ENCODE measurements at regions not wholly inside any gene's neighbourhood (a gene's known extent, or its start where the extent isn't known, plus 50 kb on each side); places are given as distances from the start of the nearest gene placed in this dataset.

GRCh38 chr1:214953901-214954616 is 128.5 kb upstream of the KCNK2 start:
- peaks cover 4% of the 10 kb centered on the region for H3K4me1 Mint-ChIP-seq (ENCODE audit: unreplicated experiment)
- TF ChIP-seq CTCF (conservative IDR thresholded peaks at IDR 0.05) = no peak
- no peak overlapping the region for H3K4me3 Mint-ChIP-seq
- peaks cover 4% of the 10 kb centered on the region for H3K9me3 Mint-ChIP-seq
- H3K27ac Mint-ChIP-seq = no peak overlapping the region
- peaks cover 4% of the 10 kb centered on the region for H3K36me3 Mint-ChIP-seq
- no peak for DNase-seq (ENCODE audit: extremely low spot score, unreplicated experiment)
- H3K27me3 Mint-ChIP-seq = peaks cover 14% of the 10 kb centered on the region

- Mint-ChIP-seq H3K36me3 (peaks cover 4% of the 10 kb centered on the region), H3K27ac (no peak overlapping the region), H3K4me3 (no peak overlapping the region), H3K27me3 (peaks cover 14% of the 10 kb centered on the region), H3K9me3 (peaks cover 4% of the 10 kb centered on the region), H3K4me1 (ENCODE audit: unreplicated experiment) (peaks cover 4% of the 10 kb centered on the region)
- no peak for DNase-seq (ENCODE audit: extremely low spot score, unreplicated experiment)
- no peak for TF ChIP-seq CTCF (conservative IDR thresholded peaks at IDR 0.05)
Measured at GRCh38 chr1:214954617-214954949, 128.0 kb upstream of the KCNK2 start.

GRCh38 chr1:214957330-214958137 is 125.0 kb upstream of the KCNK2 start:
- peaks cover 4% of the 10 kb centered on the region for H3K9me3 Mint-ChIP-seq
- no peak for DNase-seq (ENCODE audit: extremely low spot score, unreplicated experiment)
- TF ChIP-seq CTCF (conservative IDR thresholded peaks at IDR 0.05) = no peak
- peaks cover 3% of the 10 kb centered on the region for H3K36me3 Mint-ChIP-seq
- peaks cover 10% of the 10 kb centered on the region for H3K27me3 Mint-ChIP-seq
- peaks cover 4% of the 10 kb centered on the region for H3K4me1 Mint-ChIP-seq (ENCODE audit: unreplicated experiment)
- H3K27ac Mint-ChIP-seq = no peak overlapping the region
- H3K4me3 Mint-ChIP-seq = no peak overlapping the region

GRCh38 chr1:214958486-214958885 is 124.1 kb upstream of the KCNK2 start:
- H3K36me3 Mint-ChIP-seq = no peaks in the 10 kb centered on the region
- no peak overlapping the region for H3K4me3 Mint-ChIP-seq
- H3K9me3 Mint-ChIP-seq = no peaks in the 10 kb centered on the region
- no peak for TF ChIP-seq CTCF (conservative IDR thresholded peaks at IDR 0.05)
- H3K27me3 Mint-ChIP-seq = peaks cover 11% of the 10 kb centered on the region
- no peak for DNase-seq (ENCODE audit: extremely low spot score, unreplicated experiment)
- peaks cover 4% of the 10 kb centered on the region for H3K4me1 Mint-ChIP-seq (ENCODE audit: unreplicated experiment)
- no peak overlapping the region for H3K27ac Mint-ChIP-seq

- H3K4me1 Mint-ChIP-seq (ENCODE audit: unreplicated experiment) = peaks cover 5% of the 10 kb centered on the region
- DNase-seq (ENCODE audit: extremely low spot score, unreplicated experiment) = no peak
- H3K27ac Mint-ChIP-seq = no peak overlapping the region
- TF ChIP-seq CTCF (conservative IDR thresholded peaks at IDR 0.05) = no peak
- no peak overlapping the region for H3K4me3 Mint-ChIP-seq
- H3K36me3 Mint-ChIP-seq = no peaks in the 10 kb centered on the region
- H3K27me3 Mint-ChIP-seq = peaks cover 16% of the 10 kb centered on the region
- H3K9me3 Mint-ChIP-seq = no peaks in the 10 kb centered on the region
Measured at GRCh38 chr1:214966346-214966745, 116.2 kb upstream of the KCNK2 start.

Measured in type B pancreatic cell (in vitro differentiated cells).